SK-N-SH treated with all-trans-retinoic acid at 6 μM for 48 hours (cell line): ENCODE measurements at regions not wholly inside any gene's neighbourhood (a gene's known extent, or its start where the extent isn't known, plus 50 kb on each side); places are given as distances from the start of the nearest gene placed in this dataset.
"Not testable (repeated sequence)": the region's sequence is repeated elsewhere in the genome, so short reads cannot be mapped to it uniquely, and the experiment has no call there.

Experiments used
- ATAC-seq: fragments of 200-7000 bp; cut with Tn5 transposase; 3 replicates; pipeline ENCODE4 v1.9.1; 2020; ENCODE audit warnings: mild to moderate bottlenecking, moderate library complexity
- ARNTL ChIP-seq: fragments of 450-650 bp; formaldehyde crosslinking; IDR thresholded peaks from 2 replicates; pipeline ENCODE4 v1.5.0; 2020; ENCODE audit warnings: low read depth, mild to moderate bottlenecking, moderate library complexity, borderline replicate concordance
- BACH2 ChIP-seq: fragments of 250-450 bp; sonication (Bioruptor Pico); IDR thresholded peaks from 2 replicates; pipeline ENCODE4 v1.9.0; 2021; ENCODE audit warnings: mild to moderate bottlenecking, borderline replicate concordance
- CSDC2 ChIP-seq: fragments of 250-450 bp; sonication (Bioruptor Pico); IDR thresholded peaks from 2 replicates; pipeline ENCODE4 v1.5.0; 2020; ENCODE audit warnings: mild to moderate bottlenecking, moderate library complexity
- ESRRG ChIP-seq: fragments of 250-450 bp; sonication (Bioruptor Pico); IDR thresholded peaks from 2 replicates; pipeline ENCODE4 v1.6.1; 2021; ENCODE audit warnings: mild to moderate bottlenecking
- GLIS3 ChIP-seq: fragments of 250-450 bp; sonication (Bioruptor Pico); IDR thresholded peaks from 2 replicates; pipeline ENCODE4 v1.5.0; 2020; ENCODE audit warnings: mild to moderate bottlenecking, moderate library complexity
- ISL1 ChIP-seq: fragments of 250-450 bp; sonication (Bioruptor Pico); IDR thresholded peaks from 2 replicates; pipeline ENCODE4 v2.1.2; 2022; ENCODE audit warnings: mild to moderate bottlenecking, moderate library complexity
- OSR1 ChIP-seq: fragments of 250-450 bp; sonication (Bioruptor Pico); IDR thresholded peaks from 2 replicates; pipeline ENCODE4 v1.8.0; 2022; ENCODE audit warnings: moderate library complexity, mild to moderate bottlenecking, inconsistent platforms
- PPARA ChIP-seq: fragments of 250-450 bp; sonication (Bioruptor Pico); IDR thresholded peaks from 2 replicates; pipeline ENCODE4 v1.5.0; 2020; ENCODE audit warnings: mild to moderate bottlenecking, borderline replicate concordance
- RARB ChIP-seq: fragments of 250-450 bp; sonication (Bioruptor Pico); IDR thresholded peaks from 2 replicates; pipeline ENCODE4 v1.8.0; 2021; ENCODE audit warnings: mild to moderate bottlenecking, moderate library complexity
- SNAI2 ChIP-seq: fragments of 250-450 bp; sonication (Bioruptor Pico); IDR thresholded peaks from 2 replicates; pipeline ENCODE4 v1.5.0; 2020; ENCODE audit warnings: mild to moderate bottlenecking, moderate library complexity
- TCF4 ChIP-seq: fragments of 250-450 bp; sonication (Bioruptor Pico); IDR thresholded peaks from 2 replicates; pipeline ENCODE4 v1.8.0; 2021; ENCODE audit warnings: mild to moderate bottlenecking, moderate library complexity, borderline replicate concordance
- TOX ChIP-seq: fragments of 250-450 bp; sonication (Bioruptor Pico); IDR thresholded peaks from 2 replicates; pipeline ENCODE4 v1.8.0; 2021; ENCODE audit warnings: mild to moderate bottlenecking, moderate library complexity, borderline replicate concordance
- ZC3H10 ChIP-seq: fragments of 250-450 bp; sonication (Bioruptor Pico); IDR thresholded peaks from 2 replicates; pipeline ENCODE4 v1.5.1; 2021; ENCODE audit warnings: mild to moderate bottlenecking, moderate library complexity
- ZFP3 ChIP-seq: fragments of 250-450 bp; sonication (Bioruptor Pico); IDR thresholded peaks from 2 replicates; pipeline ENCODE4 v1.5.0; 2020; ENCODE audit warnings: mild to moderate bottlenecking, moderate library complexity
- ZFP30 ChIP-seq: fragments of 450-650 bp; formaldehyde crosslinking; IDR thresholded peaks from 2 replicates; pipeline ENCODE4 v1.5.0; 2022; ENCODE audit warnings: mild to moderate bottlenecking, moderate library complexity
- ZNF70 ChIP-seq: fragments of 450-650 bp; formaldehyde crosslinking; IDR thresholded peaks from 2 replicates; pipeline ENCODE4 v1.5.0; 2020; ENCODE audit warnings: mild to moderate bottlenecking, moderate library complexity
- ZNF8 ChIP-seq: fragments of 450-650 bp; formaldehyde crosslinking; IDR thresholded peaks from 2 replicates; pipeline ENCODE4 v1.5.0; 2020; ENCODE audit warnings: mild to moderate bottlenecking, moderate library complexity
- TF ChIP-seq, protein P1 (sequence below): fragments of 250-450 bp; sonication (Bioruptor Pico); IDR thresholded peaks from 2 replicates; pipeline ENCODE4 v1.8.0; 2020; ENCODE audit warnings: mild to moderate bottlenecking, moderate library complexity, borderline replicate concordance
- TF ChIP-seq, protein P2 (sequence below): fragments of 250-450 bp; sonication (Bioruptor Pico); IDR thresholded peaks from 2 replicates; pipeline ENCODE4 v1.5.1; 2020; ENCODE audit warnings: low read depth, mild to moderate bottlenecking, moderate library complexity
- TF ChIP-seq, protein P3 (sequence below): fragments of 250-450 bp; sonication (Bioruptor Pico); IDR thresholded peaks from 2 replicates; pipeline ENCODE4 v1.8.0; 2021; ENCODE audit warnings: low read depth, mild to moderate bottlenecking, moderate library complexity, borderline replicate concordance

DNA sequence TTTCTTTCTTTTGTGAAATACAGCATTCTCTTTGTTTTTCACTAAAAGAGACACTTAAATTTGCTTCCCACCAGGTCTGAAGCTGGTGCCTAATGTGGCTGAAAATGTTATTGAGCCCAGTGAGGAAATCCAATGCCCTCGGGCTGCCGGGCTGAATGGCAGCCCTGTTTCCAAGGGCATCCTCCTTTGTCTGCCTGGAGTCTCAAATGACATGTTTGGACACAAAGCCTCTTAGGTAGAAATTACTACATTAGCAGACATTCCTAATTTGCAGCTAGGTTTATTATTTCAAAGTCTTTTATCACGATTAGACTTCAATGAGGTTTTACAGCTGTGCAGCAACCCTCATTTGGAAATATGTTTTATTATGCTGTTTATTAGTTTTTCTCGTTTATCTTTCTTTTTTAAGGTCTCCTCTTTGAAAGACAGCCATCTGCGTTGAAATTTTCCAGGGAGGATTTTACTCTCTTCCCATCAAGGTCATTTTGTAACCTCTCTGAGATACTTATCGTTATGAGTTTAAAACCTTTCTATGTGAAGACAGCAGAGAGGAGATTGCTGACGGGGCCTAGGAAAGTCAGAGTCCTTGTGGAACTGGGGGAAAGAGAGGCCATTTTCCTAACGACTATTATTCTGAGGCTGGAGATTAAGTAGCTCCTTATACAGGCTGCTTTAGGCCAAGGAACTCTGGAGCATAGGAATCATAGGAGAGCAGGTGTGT lies 59.0 kb upstream of the ZNF532 start:
- no peak for TF ChIP-seq TCF4 (CRISPR knock-in tag)
- TF ChIP-seq ZFP3 (CRISPR knock-in tag): no peak
- no peak for TF ChIP-seq ZNF8 (CRISPR knock-in tag)
- TF ChIP-seq ZNF70 (CRISPR knock-in tag): no peak
- TF ChIP-seq SNAI2 (CRISPR knock-in tag): 0 out of 2 replicates have a peak, but pooled peaks have one; percentile 26
- 0 out of 3 replicates have a peak, but pooled peaks have one; percentile 25 for ATAC-seq

DNA sequence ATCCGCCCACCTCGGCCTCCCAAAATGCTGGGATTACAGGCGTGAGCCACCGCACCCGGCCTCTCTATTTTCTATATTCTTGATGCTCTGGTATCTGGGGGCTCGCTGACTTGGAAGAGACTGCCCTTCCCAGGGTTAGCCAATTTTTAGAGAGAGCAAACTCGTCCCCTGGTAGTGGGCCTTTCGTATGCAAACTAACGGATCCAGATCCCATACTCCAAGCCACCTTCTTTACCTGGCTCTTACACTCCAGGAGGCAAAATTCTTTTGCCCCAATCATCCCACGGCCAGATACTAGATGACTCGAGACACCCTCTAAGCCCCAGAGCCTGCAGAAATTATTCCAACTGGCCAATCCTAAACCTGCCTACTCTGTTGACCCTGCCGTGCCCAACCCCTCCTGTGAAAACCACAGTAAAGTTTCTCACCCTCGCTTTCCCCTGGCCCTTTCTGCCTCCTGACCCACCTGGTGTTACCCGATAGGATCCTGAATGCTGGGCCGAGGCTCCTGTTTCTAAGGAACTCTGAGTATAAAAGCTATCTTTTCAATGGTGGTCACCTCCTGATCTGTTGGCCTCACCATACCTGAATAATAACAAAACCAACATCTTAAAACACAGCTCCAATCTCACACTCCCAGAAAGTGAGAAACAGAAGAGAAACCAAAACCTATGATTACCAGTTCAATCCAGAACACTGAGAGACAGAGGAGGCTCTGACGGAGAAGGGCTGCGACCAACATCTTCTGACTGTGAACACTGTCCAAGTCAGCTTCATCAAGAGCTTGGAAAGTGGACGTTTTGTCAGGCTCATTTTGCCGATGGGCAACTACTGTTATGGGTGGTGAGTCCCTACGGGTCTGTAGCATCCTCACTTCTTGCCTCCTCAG lies 57.6 kb upstream of the ZNF532 start:
- ATAC-seq: no peak
- TF ChIP-seq PPARA: no peak
- no peak for TF ChIP-seq ARNTL
- TF ChIP-seq ZNF8 (CRISPR knock-in tag): no peak
- TF ChIP-seq ZNF70 (CRISPR knock-in tag): no peak
- TF ChIP-seq CSDC2 (CRISPR knock-in tag): no peak
- no peak for TF ChIP-seq OSR1 (CRISPR knock-in tag)
- no peak for TF ChIP-seq SNAI2 (CRISPR knock-in tag)
- TF ChIP-seq ZFP3 (CRISPR knock-in tag): no peak
- TF ChIP-seq, protein P1, sequence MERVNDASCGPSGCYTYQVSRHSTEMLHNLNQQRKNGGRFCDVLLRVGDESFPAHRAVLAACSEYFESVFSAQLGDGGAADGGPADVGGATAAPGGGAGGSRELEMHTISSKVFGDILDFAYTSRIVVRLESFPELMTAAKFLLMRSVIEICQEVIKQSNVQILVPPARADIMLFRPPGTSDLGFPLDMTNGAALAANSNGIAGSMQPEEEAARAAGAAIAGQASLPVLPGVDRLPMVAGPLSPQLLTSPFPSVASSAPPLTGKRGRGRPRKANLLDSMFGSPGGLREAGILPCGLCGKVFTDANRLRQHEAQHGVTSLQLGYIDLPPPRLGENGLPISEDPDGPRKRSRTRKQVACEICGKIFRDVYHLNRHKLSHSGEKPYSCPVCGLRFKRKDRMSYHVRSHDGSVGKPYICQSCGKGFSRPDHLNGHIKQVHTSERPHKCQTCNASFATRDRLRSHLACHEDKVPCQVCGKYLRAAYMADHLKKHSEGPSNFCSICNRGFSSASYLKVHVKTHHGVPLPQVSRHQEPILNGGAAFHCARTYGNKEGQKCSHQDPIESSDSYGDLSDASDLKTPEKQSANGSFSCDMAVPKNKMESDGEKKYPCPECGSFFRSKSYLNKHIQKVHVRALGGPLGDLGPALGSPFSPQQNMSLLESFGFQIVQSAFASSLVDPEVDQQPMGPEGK: no peak
- TF ChIP-seq ESRRG (CRISPR knock-in tag): no peak
- TF ChIP-seq TOX (CRISPR knock-in tag): no peak
- TF ChIP-seq RARB (CRISPR knock-in tag): no peak
- no peak for TF ChIP-seq ISL1 (CRISPR knock-in tag)
- no peak for TF ChIP-seq GLIS3 (CRISPR knock-in tag)

- no peak for ATAC-seq
- TF ChIP-seq BACH2: no peak
- no peak for TF ChIP-seq ZFP30 (CRISPR knock-in tag)
- TF ChIP-seq TCF4 (CRISPR knock-in tag): no peak
- TF ChIP-seq GLIS3 (CRISPR knock-in tag): no peak
- TF ChIP-seq ZC3H10 (CRISPR knock-in tag): no peak
- no peak for TF ChIP-seq ZNF8 (CRISPR knock-in tag)
- no peak for TF ChIP-seq SNAI2 (CRISPR knock-in tag)
- TF ChIP-seq, protein P1: no peak
- no peak for TF ChIP-seq ISL1 (CRISPR knock-in tag)
- TF ChIP-seq, protein P2, sequence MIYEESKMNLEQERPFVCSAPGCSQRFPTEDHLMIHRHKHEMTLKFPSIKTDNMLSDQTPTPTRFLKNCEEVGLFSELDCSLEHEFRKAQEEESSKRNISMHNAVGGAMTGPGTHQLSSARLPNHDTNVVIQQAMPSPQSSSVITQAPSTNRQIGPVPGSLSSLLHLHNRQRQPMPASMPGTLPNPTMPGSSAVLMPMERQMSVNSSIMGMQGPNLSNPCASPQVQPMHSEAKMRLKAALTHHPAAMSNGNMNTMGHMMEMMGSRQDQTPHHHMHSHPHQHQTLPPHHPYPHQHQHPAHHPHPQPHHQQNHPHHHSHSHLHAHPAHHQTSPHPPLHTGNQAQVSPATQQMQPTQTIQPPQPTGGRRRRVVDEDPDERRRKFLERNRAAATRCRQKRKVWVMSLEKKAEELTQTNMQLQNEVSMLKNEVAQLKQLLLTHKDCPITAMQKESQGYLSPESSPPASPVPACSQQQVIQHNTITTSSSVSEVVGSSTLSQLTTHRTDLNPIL (CRISPR knock-in tag): no peak
- no peak for TF ChIP-seq TOX (CRISPR knock-in tag)
- no peak for TF ChIP-seq ZFP3 (CRISPR knock-in tag)
- no peak for TF ChIP-seq CSDC2 (CRISPR knock-in tag)
- TF ChIP-seq, protein P3, sequence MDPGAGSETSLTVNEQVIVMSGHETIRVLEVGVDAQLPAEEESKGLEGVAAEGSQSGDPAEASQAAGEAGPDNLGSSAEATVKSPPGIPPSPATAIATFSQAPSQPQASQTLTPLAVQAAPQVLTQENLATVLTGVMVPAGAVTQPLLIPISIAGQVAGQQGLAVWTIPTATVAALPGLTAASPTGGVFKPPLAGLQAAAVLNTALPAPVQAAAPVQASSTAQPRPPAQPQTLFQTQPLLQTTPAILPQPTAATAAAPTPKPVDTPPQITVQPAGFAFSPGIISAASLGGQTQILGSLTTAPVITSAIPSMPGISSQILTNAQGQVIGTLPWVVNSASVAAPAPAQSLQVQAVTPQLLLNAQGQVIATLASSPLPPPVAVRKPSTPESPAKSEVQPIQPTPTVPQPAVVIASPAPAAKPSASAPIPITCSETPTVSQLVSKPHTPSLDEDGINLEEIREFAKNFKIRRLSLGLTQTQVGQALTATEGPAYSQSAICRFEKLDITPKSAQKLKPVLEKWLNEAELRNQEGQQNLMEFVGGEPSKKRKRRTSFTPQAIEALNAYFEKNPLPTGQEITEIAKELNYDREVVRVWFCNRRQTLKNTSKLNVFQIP (CRISPR knock-in tag): no peak
- TF ChIP-seq PPARA: no peak
Observed at GRCh38 chr18:58807766-58808165, 56.9 kb upstream of the ZNF532 start.

DNA sequence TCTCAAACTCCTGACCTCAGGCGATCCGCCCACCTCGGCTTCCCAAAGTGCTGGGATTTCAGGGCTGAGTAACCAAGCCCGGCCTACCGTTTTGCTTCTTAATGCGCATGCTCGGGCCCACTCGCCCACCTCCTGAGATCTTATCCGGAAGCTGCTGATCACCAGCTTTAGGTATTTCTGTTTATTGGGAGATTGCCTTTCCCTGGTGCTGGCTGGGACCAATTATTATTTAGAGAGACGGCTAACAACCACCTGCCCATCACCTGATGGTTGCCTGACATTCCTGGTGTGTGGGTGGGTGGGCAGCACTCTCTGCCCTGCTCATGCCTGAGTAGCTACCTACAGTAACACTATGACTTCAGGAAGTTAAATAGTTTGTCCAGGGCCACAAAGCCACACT lies 56.3 kb upstream of the ZNF532 start:
- ATAC-seq: no peak

GRCh38 chr18:58811859-58812258 lies 52.8 kb upstream of the ZNF532 start:
- ATAC-seq: not testable (repeated sequence)

More for the DNA sequence above, 56.3 kb upstream of the ZNF532 start:
- TF ChIP-seq, protein P3 (CRISPR knock-in tag): no peak
